ENCODE measurements at regions not wholly inside any gene's neighbourhood (a gene's known extent, or its start where the extent isn't known, plus 50 kb on each side); places are given as distances from the start of the nearest gene placed in this dataset.

- no peak for TF ChIP-seq CTCF (IDR thresholded peaks at IDR 0.05)
- TF ChIP-seq POLR2A (IDR thresholded peaks at IDR 0.05) = no peak
- no peak for TF ChIP-seq EP300 (IDR thresholded peaks at IDR 0.05)
Measured at GRCh38 chr11:109849946-109850345, 243.2 kb upstream of the ZC3H12C start.
